Endodermal cell (in vitro differentiated cells): ENCODE measurements at regions not wholly inside any gene's neighbourhood (a gene's known extent, or its start where the extent isn't known, plus 50 kb on each side); places are given as distances from the start of the nearest gene placed in this dataset.

Source experiments
- DNase-seq: peaks from one replicate; pipeline ENCODE4 v3.0.0-alpha.2; 2017
- H3K27ac ChIP-seq: 2 replicates; pipeline ENCODE4 v1.5.1; 2013; ENCODE audit warnings: mild to moderate bottlenecking, low read depth, low read length, moderate library complexity
- H3K27me3 ChIP-seq: 2 replicates; pipeline ENCODE4 v1.6.1; 2013; ENCODE audit warnings: mild to moderate bottlenecking, low read length, moderate library complexity; ENCODE audit not compliant: insufficient read depth, control insufficient read depth, poor library complexity, severe bottlenecking
- H3K36me3 ChIP-seq: 2 replicates; pipeline ENCODE4 v1.7.0; 2013; ENCODE audit warnings: mild to moderate bottlenecking, low read length, moderate library complexity; ENCODE audit not compliant: control insufficient read depth, insufficient read depth
- H3K4me1 ChIP-seq: one replicate; pipeline ENCODE4 v1.7.0; 2013; ENCODE audit warnings: low read length; ENCODE audit not compliant: control insufficient read depth, insufficient read depth
- H3K4me3 ChIP-seq: 2 replicates; pipeline ENCODE4 v1.5.1; 2013; ENCODE audit warnings: mild to moderate bottlenecking, low read length, moderate library complexity
- H3K9ac ChIP-seq: 2 replicates; pipeline ENCODE4 v1.6.1; 2013; ENCODE audit warnings: mild to moderate bottlenecking, low read length, moderate library complexity; ENCODE audit not compliant: poor library complexity, severe bottlenecking; ENCODE audit errors: extremely low read depth
- H3K9me3 ChIP-seq: 2 replicates; pipeline ENCODE4 v1.6.1; 2013; ENCODE audit warnings: mild to moderate bottlenecking, low read length, moderate library complexity; ENCODE audit not compliant: control insufficient read depth
- H3K27ac Mint-ChIP-seq: 2 replicates; pipeline ENCODE4 v1.8.0; 2020; ENCODE audit warnings: mixed read lengths
- H3K27me3 Mint-ChIP-seq: 2 replicates; pipeline ENCODE4 v1.8.0; 2021; ENCODE audit warnings: mild to moderate bottlenecking, mixed read lengths; ENCODE audit not compliant: insufficient read depth
- H3K36me3 Mint-ChIP-seq: 2 replicates; pipeline ENCODE4 v1.8.0; 2020; ENCODE audit warnings: low read depth, mixed read lengths
- H3K4me1 Mint-ChIP-seq: 2 replicates; pipeline ENCODE4 v1.8.0; 2020; ENCODE audit warnings: mixed read lengths
- H3K4me3 Mint-ChIP-seq: 2 replicates; pipeline ENCODE4 v1.8.0; 2020; ENCODE audit warnings: mild to moderate bottlenecking, moderate library complexity, mixed read lengths
- H3K9me3 Mint-ChIP-seq: 2 replicates; pipeline ENCODE4 v1.8.0; 2020; ENCODE audit warnings: mild to moderate bottlenecking, mixed read lengths
- CTCF ChIP-seq: fragments of 200-600 bp; sonication (generic); conservative IDR thresholded peaks from 2 replicates; pipeline ENCODE4 v1.5.0; 2021; ENCODE audit warnings: antibody characterized with exemption, mild to moderate bottlenecking
- WGBS, 2 experiments: methylation state at CpG; one replicate each; pipeline versions ENCODE4 v1.1.5 to v1.1.7; 2013; ENCODE audit warnings: missing lambda C conversion rate in 2 of 2, mixed read lengths in 1 of 2; ENCODE audit not compliant: insufficient coverage in 1 of 2, insufficient read length in 1 of 2; 5-methylcytosine and 5-hydroxymethylcytosine counted together

DNA sequence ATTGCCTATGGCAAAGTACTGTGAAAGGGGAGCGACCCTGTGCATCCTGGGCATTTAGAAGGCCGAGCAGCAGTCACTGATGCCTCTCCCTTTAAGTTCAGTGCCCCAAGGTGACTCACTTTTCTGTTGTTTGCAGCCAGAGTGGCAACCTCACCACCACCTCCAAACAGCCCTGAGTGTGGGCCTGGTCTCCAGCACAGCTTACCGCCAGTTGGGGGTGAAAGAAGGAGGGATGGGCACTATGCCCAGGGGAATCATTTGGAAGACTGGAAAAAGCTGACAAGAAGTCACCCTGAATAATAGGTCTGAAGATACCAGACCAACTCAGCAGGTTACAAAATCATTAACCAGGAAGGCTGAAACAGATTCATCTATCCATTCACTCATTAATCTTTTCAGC, 571.8 kb downstream of the EPHB1 start:
- peaks cover 4% of the 10 kb centered on the region for H3K4me1 Mint-ChIP-seq
- H3K27ac Mint-ChIP-seq: no peak overlapping the region
- H3K9ac ChIP-seq: no peak overlapping the region
- no peak overlapping the region for H3K27ac ChIP-seq
- peaks cover 3% of the 10 kb centered on the region for H3K4me1 ChIP-seq
- no peaks in the 10 kb centered on the region for H3K36me3 Mint-ChIP-seq
- no peaks in the 10 kb centered on the region for H3K9me3 Mint-ChIP-seq
- no peaks in the 10 kb centered on the region for H3K36me3 ChIP-seq
- no peak overlapping the region for H3K4me3 ChIP-seq
- H3K9me3 ChIP-seq: no peaks in the 10 kb centered on the region
- WGBS, 2 experiments: 91 to 94% methylated on average over 2 to 3 of the region's 3 CpGs
- no peaks in the 10 kb centered on the region for H3K27me3 ChIP-seq
- H3K4me3 Mint-ChIP-seq: no peak overlapping the region
- no peaks in the 10 kb centered on the region for H3K27me3 Mint-ChIP-seq
- no peak for DNase-seq
- no peak for TF ChIP-seq CTCF

DNA sequence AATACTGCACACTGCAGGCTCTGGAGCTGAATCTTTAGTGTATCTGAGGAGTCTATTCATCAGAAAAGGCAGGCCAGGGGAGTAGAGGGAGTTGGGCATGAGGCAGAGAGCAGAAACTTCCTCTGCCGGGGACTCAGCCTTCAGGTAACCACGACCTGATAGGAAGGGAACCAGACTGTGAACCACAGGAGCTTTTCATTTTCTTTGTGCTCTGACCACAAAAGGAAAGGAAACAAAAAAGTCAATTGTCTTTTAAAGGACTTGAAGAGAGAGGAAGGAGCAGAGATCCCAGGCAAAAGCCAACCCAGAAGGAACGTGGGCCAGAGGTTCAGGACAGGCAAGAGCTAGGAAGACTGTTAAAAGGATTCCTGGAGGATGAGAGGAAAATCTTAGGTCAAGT, 573.3 kb downstream of the EPHB1 start:
- no peaks in the 10 kb centered on the region for H3K36me3 Mint-ChIP-seq
- Histone ChIP-seq H3K9ac (no peak overlapping the region), H3K27ac (no peak overlapping the region), H3K36me3 (no peaks in the 10 kb centered on the region), H3K9me3 (no peaks in the 10 kb centered on the region), H3K4me1 (peaks cover 3% of the 10 kb centered on the region), H3K27me3 (no peaks in the 10 kb centered on the region), H3K4me3 (no peak overlapping the region)
- 24 to 47% methylated on average over 3 of the region's 3 CpGs for WGBS, 2 experiments
- no peak overlapping the region for H3K4me3 Mint-ChIP-seq
- peaks cover 4% of the 10 kb centered on the region for H3K4me1 Mint-ChIP-seq
- no peaks in the 10 kb centered on the region for H3K9me3 Mint-ChIP-seq
- H3K27me3 Mint-ChIP-seq: no peaks in the 10 kb centered on the region
- TF ChIP-seq CTCF: no peak
- no peak for DNase-seq
- H3K27ac Mint-ChIP-seq: no peak overlapping the region

- Mint-ChIP-seq H3K4me1 (peaks cover 4% of the 10 kb centered on the region), H3K36me3 (no peaks in the 10 kb centered on the region), H3K4me3 (no peak overlapping the region), H3K27me3 (no peaks in the 10 kb centered on the region), H3K9me3 (no peaks in the 10 kb centered on the region), H3K27ac (no peak overlapping the region)
- peaks cover 3% of the 10 kb centered on the region for H3K4me1 ChIP-seq
- no peaks in the 10 kb centered on the region for H3K27me3 ChIP-seq
- TF ChIP-seq CTCF: no peak
- H3K36me3 ChIP-seq: no peaks in the 10 kb centered on the region
- H3K9me3 ChIP-seq: no peaks in the 10 kb centered on the region
- no peak overlapping the region for H3K9ac ChIP-seq
- no peak overlapping the region for H3K4me3 ChIP-seq
- no peak for DNase-seq
- 83 to 90% methylated on average over 1 to 3 of the region's 3 CpGs for WGBS, 2 experiments
- H3K27ac ChIP-seq: no peak overlapping the region
Observed at GRCh38 chr3:135368781-135369180, 573.7 kb downstream of the EPHB1 start.
